ENCODE measurements at regions not wholly inside any gene's neighbourhood (a gene's known extent, or its start where the extent isn't known, plus 50 kb on each side); places are given as distances from the start of the nearest gene placed in this dataset.
"Not testable (repeated sequence)": the region's sequence is repeated elsewhere in the genome, so short reads cannot be mapped to it uniquely, and the experiment has no call there.

GRCh38 chr14:43356382-43356781 is 1150.7 kb downstream of the FSCB start:
- no peak overlapping the region for H3K27ac ChIP-seq
- no peaks in the 10 kb centered on the region for H3K4me1 ChIP-seq
- no peak for ATAC-seq
- no peak for DNase-seq
- H3K36me3 ChIP-seq, result no peaks in the 10 kb centered on the region
- intact Hi-C loops (cut with DNase I; ENCODE audit: low total_unique reads), result no loop called here
- H3K27me3 ChIP-seq, result no peaks in the 10 kb centered on the region
- no peak for TF ChIP-seq CTCF (IDR thresholded peaks at IDR 0.05 in 4 of 5, conservative IDR thresholded peaks at IDR 0.05 in 1 of 5)
- no peak for TF ChIP-seq POLR2A (IDR thresholded peaks at IDR 0.05)
- no peaks in the 10 kb centered on the region for H3K9me3 ChIP-seq
- in situ Hi-C loops (cut with MboI; ENCODE audit: low sequenced_read_pairs in 4 of 4), result no loop called here
- no peak overlapping the region for H3K4me3 ChIP-seq

- H3K9me3 ChIP-seq, result no peaks in the 10 kb centered on the region
- DNase-seq (no peak), ATAC-seq (no peak)
- no peaks in the 10 kb centered on the region for H3K4me1 ChIP-seq
- TF ChIP-seq CTCF (IDR thresholded peaks at IDR 0.05 in 4 of 5, conservative IDR thresholded peaks at IDR 0.05 in 1 of 5) (no peak), POLR2A (IDR thresholded peaks at IDR 0.05) (no peak)
- in situ Hi-C loops (cut with MboI; ENCODE audit: low sequenced_read_pairs in 4 of 4) (no loop called here), intact Hi-C loops (cut with DNase I; ENCODE audit: low total_unique reads) (no loop called here)
- H3K4me3 ChIP-seq, result no peak overlapping the region
- H3K27ac ChIP-seq, result no peak overlapping the region
- H3K27me3 ChIP-seq, result no peaks in the 10 kb centered on the region
- no peaks in the 10 kb centered on the region for H3K36me3 ChIP-seq
Measured at GRCh38 chr14:43341921-43342320, 1165.2 kb downstream of the FSCB start.

DNA sequence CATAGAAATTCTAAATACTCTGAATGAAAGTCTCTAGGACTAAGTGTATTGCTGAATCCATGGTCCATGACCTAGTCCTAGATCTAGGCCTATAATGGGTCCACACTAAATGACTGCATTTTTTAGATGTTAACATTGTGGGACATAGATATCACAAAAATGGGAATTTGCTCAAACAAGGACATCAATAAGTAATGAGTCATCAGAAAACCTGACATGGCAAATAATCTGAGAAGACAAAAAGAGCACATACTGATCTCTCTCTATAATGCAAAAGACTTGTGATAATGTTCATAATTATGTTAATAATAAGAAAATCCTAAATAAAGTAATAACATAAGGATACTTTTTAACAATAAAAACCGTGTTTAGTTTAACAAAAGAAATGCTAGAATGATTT is 1168.4 kb downstream of the FSCB start:
- no peak overlapping the region for H3K4me3 ChIP-seq
- intact Hi-C loops (cut with DNase I; ENCODE audit: low total_unique reads), result no loop called here
- in situ Hi-C loops (cut with MboI; ENCODE audit: low sequenced_read_pairs in 4 of 4), result no loop called here
- H3K4me1 ChIP-seq, result no peaks in the 10 kb centered on the region
- no peaks in the 10 kb centered on the region for H3K9me3 ChIP-seq
- DNase-seq (no peak), ATAC-seq (no peak)
- no peak overlapping the region for H3K27ac ChIP-seq
- TF ChIP-seq POLR2A (IDR thresholded peaks at IDR 0.05) (no peak), CTCF (IDR thresholded peaks at IDR 0.05 in 4 of 5, conservative IDR thresholded peaks at IDR 0.05 in 1 of 5) (no peak)
- no peaks in the 10 kb centered on the region for H3K27me3 ChIP-seq
- no peaks in the 10 kb centered on the region for H3K36me3 ChIP-seq

DNA sequence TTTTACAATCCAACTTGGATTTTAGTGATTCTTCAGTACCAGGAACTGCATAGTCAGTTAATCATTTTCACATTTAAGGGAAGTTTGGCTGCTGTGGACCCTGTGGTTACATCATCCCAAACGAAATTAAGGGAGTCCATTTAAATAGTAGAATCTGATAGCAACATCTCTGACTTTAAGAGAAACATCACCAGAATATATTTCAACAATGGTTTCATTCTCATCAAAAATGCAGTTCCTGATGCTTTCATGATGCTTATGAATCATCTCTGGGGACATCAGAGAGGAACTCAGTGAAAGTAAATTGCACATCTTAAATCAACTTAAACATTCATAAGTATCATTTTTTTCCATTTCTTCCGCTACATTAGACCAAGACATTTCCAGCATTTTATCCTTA is 1170.7 kb downstream of the FSCB start:
- Histone ChIP-seq H3K9me3 (no peaks in the 10 kb centered on the region), H3K27me3 (no peaks in the 10 kb centered on the region), H3K4me3 (no peak overlapping the region), H3K4me1 (no peaks in the 10 kb centered on the region), H3K27ac (no peak overlapping the region), H3K36me3 (no peaks in the 10 kb centered on the region)
- intact Hi-C loops (cut with DNase I; ENCODE audit: low total_unique reads), result no loop called here
- ATAC-seq (no peak), DNase-seq (no peak)
- TF ChIP-seq CTCF (IDR thresholded peaks at IDR 0.05 in 4 of 5, conservative IDR thresholded peaks at IDR 0.05 in 1 of 5) (no peak), POLR2A (IDR thresholded peaks at IDR 0.05) (no peak)
- in situ Hi-C loops (cut with MboI; ENCODE audit: low sequenced_read_pairs in 4 of 4), result no loop called here

DNA sequence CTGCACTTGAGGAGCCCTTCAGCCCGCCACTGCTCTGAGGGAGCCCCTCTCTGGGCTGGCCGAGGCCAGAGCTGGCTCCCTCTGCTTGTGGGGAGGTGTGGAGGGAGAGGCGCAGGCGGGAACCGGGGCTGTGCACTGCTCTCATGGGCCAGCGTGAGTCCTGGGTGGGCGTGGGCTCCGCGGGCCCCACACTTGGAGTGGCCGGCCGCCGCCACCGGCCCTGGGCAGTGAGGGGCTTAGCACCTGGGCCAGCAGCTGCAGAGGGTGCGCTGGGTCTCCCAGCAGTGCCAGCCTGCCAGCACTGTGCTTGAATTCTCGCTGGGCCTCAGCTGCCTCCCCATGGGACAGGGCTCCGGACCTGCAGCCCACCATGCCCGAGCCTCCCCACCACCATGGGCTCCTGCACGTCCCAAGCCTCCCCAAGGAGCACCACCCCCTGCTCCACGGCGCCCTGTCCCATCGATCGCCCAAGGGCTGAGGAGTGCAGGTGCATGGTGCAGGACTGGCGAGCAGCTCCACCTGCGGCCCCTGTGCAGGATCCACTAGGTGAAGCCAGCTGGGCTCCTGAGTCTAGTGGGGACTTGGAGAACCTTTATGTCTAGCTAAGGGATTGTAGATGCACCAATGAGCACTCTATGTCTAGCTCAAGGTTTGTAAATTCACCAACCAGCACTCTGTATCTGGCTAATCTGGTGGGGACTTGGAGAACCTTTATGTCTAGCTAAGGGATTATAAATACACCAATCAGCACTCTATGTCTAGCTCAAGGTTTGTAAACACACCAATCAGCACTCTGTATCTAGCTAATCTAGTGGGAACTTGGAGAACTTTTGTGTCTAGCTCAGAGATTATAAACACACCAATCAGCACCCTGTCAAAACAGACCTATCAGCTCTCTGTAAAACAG is 1180.3 kb downstream of the FSCB start:
- DNase-seq; H3K4me1 ChIP-seq; intact Hi-C loops (cut with DNase I; ENCODE audit: low total_unique reads); H3K27me3 ChIP-seq; H3K9me3 ChIP-seq; ATAC-seq; H3K4me3 ChIP-seq; H3K36me3 ChIP-seq; H3K27ac ChIP-seq; in situ Hi-C loops (cut with MboI; ENCODE audit: low sequenced_read_pairs in 4 of 4): not testable (repeated sequence)

Data from gastrocnemius medialis (tissue), 4 donors.